ENCODE measurements at regions not wholly inside any gene's neighbourhood (a gene's known extent, or its start where the extent isn't known, plus 50 kb on each side); places are given as distances from the start of the nearest gene placed in this dataset.

DNA sequence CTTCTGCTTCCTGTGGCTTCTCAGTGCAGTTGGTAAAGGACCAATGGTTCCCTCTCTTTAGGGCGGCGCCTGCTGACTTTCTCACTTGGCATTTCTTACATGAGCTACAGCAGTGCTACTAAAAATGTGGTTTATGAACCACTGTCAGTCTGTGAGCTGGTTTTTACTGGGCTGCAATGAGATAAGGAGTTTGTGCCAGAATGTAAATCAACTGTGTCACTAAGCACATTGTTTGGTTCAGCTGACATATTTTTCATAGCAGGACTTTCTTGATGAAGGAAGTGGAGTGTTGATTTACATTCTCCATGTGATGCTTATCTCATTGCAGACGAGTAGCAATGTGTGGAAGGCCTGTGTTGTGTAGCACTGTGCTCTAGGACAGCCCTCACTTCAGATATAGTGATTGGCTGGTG, 463.3 kb downstream of the SOX6 start (continued):
- TF ChIP-seq, protein P1, sequence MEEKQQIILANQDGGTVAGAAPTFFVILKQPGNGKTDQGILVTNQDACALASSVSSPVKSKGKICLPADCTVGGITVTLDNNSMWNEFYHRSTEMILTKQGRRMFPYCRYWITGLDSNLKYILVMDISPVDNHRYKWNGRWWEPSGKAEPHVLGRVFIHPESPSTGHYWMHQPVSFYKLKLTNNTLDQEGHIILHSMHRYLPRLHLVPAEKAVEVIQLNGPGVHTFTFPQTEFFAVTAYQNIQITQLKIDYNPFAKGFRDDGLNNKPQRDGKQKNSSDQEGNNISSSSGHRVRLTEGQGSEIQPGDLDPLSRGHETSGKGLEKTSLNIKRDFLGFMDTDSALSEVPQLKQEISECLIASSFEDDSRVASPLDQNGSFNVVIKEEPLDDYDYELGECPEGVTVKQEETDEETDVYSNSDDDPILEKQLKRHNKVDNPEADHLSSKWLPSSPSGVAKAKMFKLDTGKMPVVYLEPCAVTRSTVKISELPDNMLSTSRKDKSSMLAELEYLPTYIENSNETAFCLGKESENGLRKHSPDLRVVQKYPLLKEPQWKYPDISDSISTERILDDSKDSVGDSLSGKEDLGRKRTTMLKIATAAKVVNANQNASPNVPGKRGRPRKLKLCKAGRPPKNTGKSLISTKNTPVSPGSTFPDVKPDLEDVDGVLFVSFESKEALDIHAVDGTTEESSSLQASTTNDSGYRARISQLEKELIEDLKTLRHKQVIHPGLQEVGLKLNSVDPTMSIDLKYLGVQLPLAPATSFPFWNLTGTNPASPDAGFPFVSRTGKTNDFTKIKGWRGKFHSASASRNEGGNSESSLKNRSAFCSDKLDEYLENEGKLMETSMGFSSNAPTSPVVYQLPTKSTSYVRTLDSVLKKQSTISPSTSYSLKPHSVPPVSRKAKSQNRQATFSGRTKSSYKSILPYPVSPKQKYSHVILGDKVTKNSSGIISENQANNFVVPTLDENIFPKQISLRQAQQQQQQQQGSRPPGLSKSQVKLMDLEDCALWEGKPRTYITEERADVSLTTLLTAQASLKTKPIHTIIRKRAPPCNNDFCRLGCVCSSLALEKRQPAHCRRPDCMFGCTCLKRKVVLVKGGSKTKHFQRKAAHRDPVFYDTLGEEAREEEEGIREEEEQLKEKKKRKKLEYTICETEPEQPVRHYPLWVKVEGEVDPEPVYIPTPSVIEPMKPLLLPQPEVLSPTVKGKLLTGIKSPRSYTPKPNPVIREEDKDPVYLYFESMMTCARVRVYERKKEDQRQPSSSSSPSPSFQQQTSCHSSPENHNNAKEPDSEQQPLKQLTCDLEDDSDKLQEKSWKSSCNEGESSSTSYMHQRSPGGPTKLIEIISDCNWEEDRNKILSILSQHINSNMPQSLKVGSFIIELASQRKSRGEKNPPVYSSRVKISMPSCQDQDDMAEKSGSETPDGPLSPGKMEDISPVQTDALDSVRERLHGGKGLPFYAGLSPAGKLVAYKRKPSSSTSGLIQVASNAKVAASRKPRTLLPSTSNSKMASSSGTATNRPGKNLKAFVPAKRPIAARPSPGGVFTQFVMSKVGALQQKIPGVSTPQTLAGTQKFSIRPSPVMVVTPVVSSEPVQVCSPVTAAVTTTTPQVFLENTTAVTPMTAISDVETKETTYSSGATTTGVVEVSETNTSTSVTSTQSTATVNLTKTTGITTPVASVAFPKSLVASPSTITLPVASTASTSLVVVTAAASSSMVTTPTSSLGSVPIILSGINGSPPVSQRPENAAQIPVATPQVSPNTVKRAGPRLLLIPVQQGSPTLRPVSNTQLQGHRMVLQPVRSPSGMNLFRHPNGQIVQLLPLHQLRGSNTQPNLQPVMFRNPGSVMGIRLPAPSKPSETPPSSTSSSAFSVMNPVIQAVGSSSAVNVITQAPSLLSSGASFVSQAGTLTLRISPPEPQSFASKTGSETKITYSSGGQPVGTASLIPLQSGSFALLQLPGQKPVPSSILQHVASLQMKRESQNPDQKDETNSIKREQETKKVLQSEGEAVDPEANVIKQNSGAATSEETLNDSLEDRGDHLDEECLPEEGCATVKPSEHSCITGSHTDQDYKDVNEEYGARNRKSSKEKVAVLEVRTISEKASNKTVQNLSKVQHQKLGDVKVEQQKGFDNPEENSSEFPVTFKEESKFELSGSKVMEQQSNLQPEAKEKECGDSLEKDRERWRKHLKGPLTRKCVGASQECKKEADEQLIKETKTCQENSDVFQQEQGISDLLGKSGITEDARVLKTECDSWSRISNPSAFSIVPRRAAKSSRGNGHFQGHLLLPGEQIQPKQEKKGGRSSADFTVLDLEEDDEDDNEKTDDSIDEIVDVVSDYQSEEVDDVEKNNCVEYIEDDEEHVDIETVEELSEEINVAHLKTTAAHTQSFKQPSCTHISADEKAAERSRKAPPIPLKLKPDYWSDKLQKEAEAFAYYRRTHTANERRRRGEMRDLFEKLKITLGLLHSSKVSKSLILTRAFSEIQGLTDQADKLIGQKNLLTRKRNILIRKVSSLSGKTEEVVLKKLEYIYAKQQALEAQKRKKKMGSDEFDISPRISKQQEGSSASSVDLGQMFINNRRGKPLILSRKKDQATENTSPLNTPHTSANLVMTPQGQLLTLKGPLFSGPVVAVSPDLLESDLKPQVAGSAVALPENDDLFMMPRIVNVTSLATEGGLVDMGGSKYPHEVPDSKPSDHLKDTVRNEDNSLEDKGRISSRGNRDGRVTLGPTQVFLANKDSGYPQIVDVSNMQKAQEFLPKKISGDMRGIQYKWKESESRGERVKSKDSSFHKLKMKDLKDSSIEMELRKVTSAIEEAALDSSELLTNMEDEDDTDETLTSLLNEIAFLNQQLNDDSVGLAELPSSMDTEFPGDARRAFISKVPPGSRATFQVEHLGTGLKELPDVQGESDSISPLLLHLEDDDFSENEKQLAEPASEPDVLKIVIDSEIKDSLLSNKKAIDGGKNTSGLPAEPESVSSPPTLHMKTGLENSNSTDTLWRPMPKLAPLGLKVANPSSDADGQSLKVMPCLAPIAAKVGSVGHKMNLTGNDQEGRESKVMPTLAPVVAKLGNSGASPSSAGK (IDR thresholded peaks at IDR 0.05) = peak; percentile 50; the same call in 1 of the 2 replicates
- TF ChIP-seq RCOR1 (IDR thresholded peaks at IDR 0.05; ENCODE audit: borderline replicate concordance in 1 of 2, low read depth in 2 of 2, low read length in 2 of 2) (peak in 1 of 2 experiments; percentile 39; a peak in 1 of 4 replicates), GATA2 (CRISPR knock-in tag; IDR thresholded peaks at IDR 0.05) (0 out of 2 replicates have a peak, but pooled peaks have one; percentile 16), ARID1B (IDR thresholded peaks at IDR 0.05) (peak; percentile 25; the same call in 1 of the 2 replicates), ATF1 (CRISPR knock-in tag; IDR thresholded peaks at IDR 0.05) (no peak), ATF1 (tag; IDR thresholded peaks at IDR 0.05) (peak; percentile 37; the same call in 1 of the 2 replicates), SMAD3 (CRISPR knock-in tag; conservative IDR thresholded peaks at IDR 0.05) (0 out of 2 replicates have a peak, but pooled peaks have one; percentile 24), SOX6 (IDR thresholded peaks at IDR 0.05) (peak; percentile 82)
- TF ChIP-seq, protein P2, sequence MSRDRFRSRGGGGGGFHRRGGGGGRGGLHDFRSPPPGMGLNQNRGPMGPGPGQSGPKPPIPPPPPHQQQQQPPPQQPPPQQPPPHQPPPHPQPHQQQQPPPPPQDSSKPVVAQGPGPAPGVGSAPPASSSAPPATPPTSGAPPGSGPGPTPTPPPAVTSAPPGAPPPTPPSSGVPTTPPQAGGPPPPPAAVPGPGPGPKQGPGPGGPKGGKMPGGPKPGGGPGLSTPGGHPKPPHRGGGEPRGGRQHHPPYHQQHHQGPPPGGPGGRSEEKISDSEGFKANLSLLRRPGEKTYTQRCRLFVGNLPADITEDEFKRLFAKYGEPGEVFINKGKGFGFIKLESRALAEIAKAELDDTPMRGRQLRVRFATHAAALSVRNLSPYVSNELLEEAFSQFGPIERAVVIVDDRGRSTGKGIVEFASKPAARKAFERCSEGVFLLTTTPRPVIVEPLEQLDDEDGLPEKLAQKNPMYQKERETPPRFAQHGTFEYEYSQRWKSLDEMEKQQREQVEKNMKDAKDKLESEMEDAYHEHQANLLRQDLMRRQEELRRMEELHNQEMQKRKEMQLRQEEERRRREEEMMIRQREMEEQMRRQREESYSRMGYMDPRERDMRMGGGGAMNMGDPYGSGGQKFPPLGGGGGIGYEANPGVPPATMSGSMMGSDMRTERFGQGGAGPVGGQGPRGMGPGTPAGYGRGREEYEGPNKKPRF (IDR thresholded peaks at IDR 0.05; ENCODE audit: low read depth, low read length) = no peak
